ENCODE measurements at regions not wholly inside any gene's neighbourhood (a gene's known extent, or its start where the extent isn't known, plus 50 kb on each side); places are given as distances from the start of the nearest gene placed in this dataset.
A peak's percentile ranks its signal among the peaks of the same experiment; 100 is the strongest.

DNA sequence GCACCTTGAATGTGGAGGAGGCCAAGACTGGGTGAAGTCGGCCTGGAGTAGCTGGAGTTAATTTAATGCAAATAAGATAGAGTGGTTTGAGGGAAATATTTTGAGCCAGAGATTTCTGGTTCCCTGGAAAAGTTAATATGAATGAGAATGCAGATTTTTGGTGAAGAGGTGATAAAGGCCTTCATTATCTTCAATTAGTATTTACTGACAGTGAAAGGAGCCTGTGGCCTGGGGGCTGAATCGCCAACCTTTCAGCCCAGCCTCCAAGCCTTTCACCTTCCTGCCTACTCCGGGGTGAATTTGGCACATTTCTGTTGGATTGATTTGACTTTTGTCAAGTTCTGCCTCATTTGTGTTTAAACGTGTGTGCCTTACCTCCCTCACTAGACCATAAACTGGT lies 147.8 kb downstream of the SOX2 start:
- DNase-seq (ENCODE audit: low spot score), result no peak

GRCh38 chr3:181860235-181860634 lies 148.5 kb downstream of the SOX2 start:
- DNase-seq (ENCODE audit: low spot score), result no peak

DNA sequence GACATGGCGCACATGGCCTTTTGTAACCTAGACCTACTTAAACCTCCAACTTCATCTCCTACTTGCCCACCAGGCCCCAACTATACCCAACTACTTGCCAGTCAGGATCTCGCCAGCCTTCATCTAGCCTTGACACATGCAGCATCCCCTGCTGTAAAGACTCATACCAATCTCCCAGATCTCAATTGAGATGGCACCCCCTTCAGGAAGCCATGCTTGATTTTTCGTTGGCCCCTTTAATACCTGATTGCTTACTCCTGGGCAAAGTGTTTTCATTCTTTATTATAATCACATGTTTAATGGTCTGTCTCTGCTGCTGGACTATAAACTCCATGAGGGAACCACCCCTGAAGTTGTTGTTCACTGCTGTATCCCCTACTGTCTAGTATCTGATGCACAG lies 150.8 kb downstream of the SOX2 start:
- DNase-seq (ENCODE audit: low spot score), result no peak

DNA sequence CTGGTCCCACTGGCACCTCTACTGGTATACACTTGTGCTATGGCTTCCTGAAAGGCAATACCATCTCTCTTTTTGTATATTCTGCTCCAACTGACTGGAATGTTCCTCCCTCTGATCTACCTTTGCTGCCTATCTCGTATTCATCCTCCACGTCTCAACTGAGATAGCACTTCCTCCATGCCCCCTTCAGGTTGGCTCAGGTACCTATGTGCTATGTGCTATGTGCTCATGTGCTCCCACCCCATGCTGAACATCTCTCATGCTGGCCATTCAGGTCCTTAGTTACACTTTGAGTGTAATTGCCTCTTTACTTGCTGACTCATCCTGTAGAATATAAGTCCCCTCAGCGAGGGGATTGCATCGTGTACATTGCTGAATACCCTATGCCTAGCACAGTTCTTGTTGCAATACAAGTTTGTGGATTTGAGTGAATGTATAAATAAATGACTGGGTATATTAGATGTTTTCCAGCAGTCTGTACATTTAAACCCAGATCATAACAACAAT lies 156.9 kb downstream of the SOX2 start:
- DNase-seq (ENCODE audit: low spot score), result no peak

GRCh38 chr3:181872887-181873286 lies 161.2 kb downstream of the SOX2 start:
- DNase-seq (ENCODE audit: low spot score), result no peak

DNA sequence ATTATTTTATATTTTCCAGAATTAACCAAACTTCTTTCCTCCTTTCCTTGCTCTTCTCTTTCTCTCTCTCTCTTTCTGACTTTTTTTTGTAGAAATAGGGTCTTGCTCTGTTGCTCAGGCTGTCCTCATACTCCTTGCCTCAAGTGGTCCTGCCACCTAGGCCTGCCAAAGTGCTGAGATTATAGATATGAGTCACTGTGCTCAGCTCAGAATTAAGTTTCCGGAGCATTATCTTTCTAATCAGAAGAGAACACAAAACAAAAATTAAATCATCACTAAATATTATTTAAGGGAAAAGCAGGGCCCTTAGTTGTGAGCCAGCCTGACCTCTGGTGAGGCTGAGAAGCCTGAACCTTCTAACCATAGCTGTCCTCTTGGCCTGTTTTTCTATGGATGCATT lies 168.2 kb downstream of the SOX2 start:
- DNase-seq (ENCODE audit: low spot score), result no peak

DNA sequence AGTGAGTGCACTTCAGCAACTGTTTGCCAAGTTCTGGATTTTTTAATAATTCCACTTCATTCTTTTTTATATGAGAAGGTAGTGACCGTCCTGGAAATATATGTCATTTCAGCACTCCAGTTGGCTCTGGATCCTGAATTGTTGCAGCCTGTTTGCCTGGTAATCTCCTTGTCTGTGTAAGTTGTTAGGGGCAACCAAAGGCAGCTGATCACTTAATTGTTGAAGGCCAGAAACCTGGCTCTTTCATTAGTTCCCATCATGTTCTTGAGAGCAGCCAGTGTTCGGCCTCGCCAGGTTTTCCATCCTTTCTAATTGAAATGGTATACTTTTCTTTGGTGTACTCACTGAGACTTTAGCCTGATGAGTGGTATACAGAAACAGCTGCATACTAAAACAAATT lies 168.6 kb downstream of the SOX2 start:
- no peak for DNase-seq (ENCODE audit: low spot score)

DNA sequence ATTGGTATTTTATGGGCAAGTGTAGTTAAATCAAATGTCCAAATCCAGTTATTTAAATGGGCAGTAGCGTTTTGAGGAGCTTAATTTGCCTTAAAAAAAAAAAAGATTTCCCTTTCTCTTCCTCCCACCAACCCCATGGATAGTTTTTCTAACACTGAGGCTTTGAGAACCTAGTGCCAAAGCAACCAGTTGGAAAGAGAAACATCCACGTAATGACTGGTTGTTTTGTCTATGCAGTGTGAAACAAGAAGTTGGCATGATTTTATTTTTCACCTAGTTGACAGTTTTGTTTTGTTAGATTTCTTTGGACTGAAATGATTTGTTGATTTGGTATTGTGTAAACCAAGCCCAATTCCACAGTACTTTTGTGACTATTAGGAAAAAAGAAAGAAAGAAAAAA lies 170.0 kb downstream of the SOX2 start:
- no peak for DNase-seq (ENCODE audit: low spot score)

GRCh38 chr3:181885868-181886630 lies 174.3 kb downstream of the SOX2 start:
- DNase-seq (ENCODE audit: low spot score), result no peak

GRCh38 chr3:181886676-181887075 lies 175.0 kb downstream of the SOX2 start:
- no peak for DNase-seq (ENCODE audit: low spot score)

GRCh38 chr3:181887685-181888084 lies 176.0 kb downstream of the SOX2 start:
- DNase-seq (ENCODE audit: low spot score), result no peak

DNA sequence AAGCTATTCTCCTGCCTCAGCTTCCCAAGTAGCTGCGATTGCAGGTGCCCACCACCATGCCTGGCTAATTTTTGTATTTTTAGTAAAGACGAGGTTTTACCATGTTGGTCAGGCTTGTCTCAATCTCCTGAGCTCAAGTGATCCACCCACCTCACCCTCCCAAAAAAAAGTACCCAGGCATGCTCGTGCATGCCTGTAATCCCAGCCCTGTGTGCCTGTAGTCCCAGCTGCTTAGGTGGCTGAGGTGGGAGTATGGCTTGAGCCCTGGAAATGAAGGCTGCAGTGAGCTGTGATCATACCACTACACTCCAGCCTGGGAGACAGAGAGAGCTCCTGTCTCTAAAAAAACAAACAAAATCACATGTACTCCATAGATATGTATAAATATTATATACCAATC lies 176.5 kb downstream of the SOX2 start:
- DNase-seq (ENCODE audit: low spot score), result no peak

DNA sequence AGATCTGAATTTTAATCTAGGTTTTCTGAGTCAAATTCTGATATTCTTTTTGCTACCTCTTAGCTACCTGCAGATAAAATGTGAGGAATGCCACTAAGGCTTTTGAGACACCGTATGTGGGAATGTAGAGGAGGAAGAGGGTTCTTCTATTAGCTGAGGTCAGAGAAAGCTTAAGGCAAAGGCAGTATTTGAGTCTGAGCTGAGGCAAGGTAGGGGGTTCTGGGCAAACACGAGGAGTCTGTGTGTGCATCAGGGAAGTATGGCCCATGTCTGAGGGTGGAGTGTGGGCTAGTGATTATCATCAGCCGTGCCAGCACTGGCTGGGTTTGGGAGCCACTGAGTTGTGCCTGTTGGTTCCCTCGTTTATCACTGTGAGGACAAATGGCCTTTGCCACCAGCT lies 181.1 kb downstream of the SOX2 start:
- no peak for DNase-seq (ENCODE audit: low spot score)

DNA sequence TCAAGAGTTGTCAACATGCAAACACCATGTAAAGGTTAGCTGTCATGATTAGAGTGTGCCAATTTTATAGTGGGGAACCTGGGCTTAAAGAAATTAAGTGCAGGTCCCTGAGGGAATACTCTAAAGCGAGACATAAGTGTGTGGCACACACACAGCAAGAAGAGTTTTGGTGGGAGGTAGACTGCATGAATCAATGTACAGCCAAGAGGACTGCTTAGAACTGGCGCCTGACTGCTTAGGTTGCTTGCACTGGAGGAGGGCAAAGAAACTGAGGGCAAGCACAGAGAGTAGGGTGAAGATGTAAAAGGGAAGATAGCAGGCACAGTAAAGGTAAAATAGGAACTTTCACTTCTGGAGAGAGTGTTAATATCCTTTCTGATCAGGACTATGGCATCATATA lies 184.9 kb downstream of the SOX2 start:
- DNase-seq (ENCODE audit: low spot score), result no peak

GRCh38 chr3:181899702-181900101 lies 188.0 kb downstream of the SOX2 start:
- DNase-seq (ENCODE audit: low spot score), result no peak

GRCh38 chr3:181901626-181902025 lies 189.9 kb downstream of the SOX2 start:
- DNase-seq (ENCODE audit: low spot score), result no peak

- no peak for DNase-seq (ENCODE audit: low spot score)
These were observed 194.6 kb downstream of the SOX2 start for GRCh38 chr3:181906338-181906737.

DNA sequence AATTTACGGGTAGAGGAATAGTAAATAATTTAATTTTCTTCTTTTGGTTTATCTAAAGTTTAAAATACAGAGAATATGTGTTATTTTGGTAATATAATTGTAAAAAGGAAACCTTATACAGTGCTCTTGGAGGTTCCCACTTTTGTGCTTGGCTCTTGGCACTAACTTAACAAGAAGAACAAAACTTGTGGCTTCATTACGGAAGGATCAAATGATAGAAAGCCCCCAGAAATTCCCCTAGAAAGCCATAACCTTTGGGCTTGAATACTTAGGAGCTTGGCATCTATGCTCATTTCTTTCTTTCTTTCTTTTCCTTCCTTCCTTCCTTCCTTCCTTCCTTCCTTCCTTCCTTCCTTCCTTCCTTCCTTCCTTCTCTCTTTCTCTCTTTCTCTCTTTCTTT lies 197.5 kb downstream of the SOX2 start:
- no peak for DNase-seq (ENCODE audit: low spot score)

DNA sequence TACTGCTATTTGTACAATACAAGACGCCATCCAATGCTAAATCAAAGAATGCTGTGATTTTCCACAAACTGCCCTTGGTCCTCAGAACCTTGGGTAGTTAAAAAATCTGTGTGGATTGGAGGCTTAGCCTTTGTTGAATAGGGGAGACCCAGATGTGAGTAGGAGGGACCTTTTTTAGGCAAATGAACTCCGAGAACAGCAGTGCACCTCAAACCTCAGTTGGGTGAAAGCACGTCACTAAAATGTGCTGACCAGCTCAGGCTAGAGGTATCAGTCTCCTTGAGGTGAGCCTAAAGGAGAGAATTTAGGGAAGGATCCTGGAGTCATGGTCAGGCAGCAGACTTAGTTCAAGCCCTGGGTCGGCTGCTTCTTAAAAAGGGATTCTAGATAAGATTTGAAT lies 200.7 kb downstream of the SOX2 start:
- DNase-seq (ENCODE audit: low spot score), result no peak

DNA sequence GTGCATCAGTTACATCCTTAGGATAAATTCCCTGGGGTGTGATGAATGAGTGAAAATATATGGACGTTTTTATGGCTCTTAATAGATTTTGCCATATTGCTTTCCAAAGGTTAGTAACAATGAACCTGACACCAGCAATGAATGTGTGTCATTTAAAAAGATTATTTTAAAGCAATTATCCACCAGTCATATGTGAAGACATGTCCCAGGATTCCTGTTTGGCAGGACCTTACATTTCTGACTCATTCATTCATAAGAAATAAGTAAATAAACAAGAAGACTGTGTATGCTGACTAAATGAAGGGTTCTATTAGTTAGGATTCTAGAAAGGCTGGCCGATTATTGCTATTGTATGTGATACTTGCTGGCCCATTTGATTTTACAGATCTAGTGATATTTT lies 201.5 kb downstream of the SOX2 start:
- no peak for DNase-seq (ENCODE audit: low spot score)

DNA sequence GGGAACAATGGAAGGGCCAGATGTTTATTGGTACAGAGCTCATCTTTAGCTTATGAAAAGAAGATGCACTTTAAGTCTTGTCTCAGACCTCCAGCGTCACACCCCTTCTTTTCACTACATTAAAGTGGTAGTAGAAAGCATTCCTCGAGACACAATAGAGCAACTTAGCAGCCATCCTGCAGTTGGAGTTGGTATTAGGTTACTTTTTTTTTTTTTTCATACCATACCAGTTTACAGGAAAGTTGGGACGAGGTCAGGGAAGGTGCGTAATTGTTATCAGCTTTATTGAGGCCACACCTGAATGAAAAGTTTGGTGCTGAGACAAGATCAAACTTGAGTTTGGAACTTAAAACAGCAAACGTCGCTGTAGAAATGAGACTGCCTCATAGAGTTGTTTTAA lies 203.8 kb downstream of the SOX2 start:
- DNase-seq (ENCODE audit: low spot score), result no peak

GRCh38 chr3:181916013-181916412 lies 204.3 kb downstream of the SOX2 start:
- DNase-seq (ENCODE audit: low spot score), result no peak

- no peak for DNase-seq (ENCODE audit: low spot score)
These were observed 205.3 kb downstream of the SOX2 start for GRCh38 chr3:181917027-181917426.

DNA sequence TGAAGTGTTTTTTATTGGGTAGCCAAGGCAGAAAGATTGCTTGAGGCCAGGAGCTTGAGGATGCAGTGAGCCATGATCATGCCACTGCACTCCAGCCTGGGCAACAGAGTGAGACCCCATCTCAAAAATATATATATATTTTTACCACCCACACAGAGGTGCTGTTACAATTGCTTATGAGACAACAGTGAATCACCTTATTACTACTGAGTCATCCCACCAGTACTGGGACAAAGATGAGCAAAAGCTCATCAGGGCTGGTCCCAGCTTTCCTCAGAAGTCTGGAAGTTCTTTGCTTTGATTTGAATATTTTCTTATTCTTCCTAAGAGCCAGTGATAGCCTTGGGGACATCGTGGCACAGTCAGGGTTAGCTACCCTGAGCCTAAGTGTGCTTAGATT lies 207.7 kb downstream of the SOX2 start:
- peak; percentile 68 for DNase-seq (ENCODE audit: low spot score)
